HepG2 (cell line): ENCODE measurements at regions not wholly inside any gene's neighbourhood (a gene's known extent, or its start where the extent isn't known, plus 50 kb on each side); places are given as distances from the start of the nearest gene placed in this dataset.

Experiments used
- ATAC-seq: fragments of 200-7000 bp; cut with Tn5 transposase; 3 replicates; pipeline ENCODE4 v1.9.1; 2020; ENCODE audit warnings: mild to moderate bottlenecking, moderate library complexity
- BruUV-seq: library from RNA; stranded (reverse); fragments of 400-500 nt; replicated peaks from 2 replicates; lab custom pipeline; 2021; lab: Mats Ljungman, UMichigan
- CTCF ChIA-PET: fragments of 300-600 bp; formaldehyde crosslinking; extraction: SDS; loops from one replicate; lab custom pipeline; 2021; ENCODE audit warnings: low total read pairs, inconsistent platforms, low intra/inter-chr PET ratio; lab: Yijun Ruan, JAX
- POLR2A ChIA-PET: fragments of 350-600 bp; sonication (Branson Sonifier 250); formaldehyde crosslinking; loops from one replicate; lab custom pipeline; 2020; ENCODE audit warnings: antibody characterized with exemption, inconsistent platforms; lab: Yijun Ruan, JAX
- DNase-seq: peaks from one replicate; pipeline ENCODE4 v3.0.0-alpha.2; 2015; ENCODE audit warnings: low spot score
- FAIRE-seq: peaks from 3 replicates; lab custom pipeline; 2011; peaks lifted over from hg19 to GRCh38; lab: Jason Lieb, UNC
- H2AFZ ChIP-seq: one replicate; pipeline ENCODE4 v1.6.1; 2011; ENCODE audit warnings: low read length, inconsistent platforms
- H3K27ac ChIP-seq: fragments of 300-600 bp; 3 replicates; pipeline ENCODE4 v1.8.0; 2011; ENCODE audit warnings: mixed run types, mild to moderate bottlenecking, mixed read lengths, low read length, inconsistent platforms; ENCODE audit not compliant: insufficient read depth; ENCODE audit errors: extremely low read length
- H3K27me3 ChIP-seq, 2 experiments: fragments of 200-600 bp in 1 of 2; 2 replicates in 1 of 2; 3 replicates in 1 of 2; pipeline versions ENCODE4 v1.6.0 to v1.8.0; 2011; ENCODE audit warnings: low read length in 2 of 2, mild to moderate bottlenecking in 2 of 2, moderate library complexity in 2 of 2, inconsistent platforms in 1 of 2; ENCODE audit not compliant: insufficient read depth in 2 of 2, control insufficient read depth in 1 of 2
- H3K36me3 ChIP-seq, 2 experiments: fragments of 200-600 bp in 1 of 2; replicated peaks in 1 of 2; 2 replicates in 1 of 2; 3 replicates in 1 of 2; pipeline versions ENCODE4 v1.5.1 to v1.8.0; 2011; ENCODE audit warnings: low read length in 2 of 2, inconsistent platforms in 1 of 2; ENCODE audit not compliant: insufficient read depth in 2 of 2, control insufficient read depth in 1 of 2
- H3K4me1 ChIP-seq: 2 replicates; pipeline ENCODE4 v1.5.1; 2012; ENCODE audit warnings: low read length, inconsistent platforms; ENCODE audit not compliant: insufficient read depth
- H3K4me2 ChIP-seq: 2 replicates; pipeline ENCODE4 v1.6.0; 2011; ENCODE audit warnings: low read depth, low read length, inconsistent platforms
- H3K4me3 ChIP-seq, 3 experiments: fragments of 200-600 bp in 1 of 3; sonication (generic), shearing (Covaris generic) in 1 of 3; replicated peaks in 1 of 3; 2 replicates each; pipeline ENCODE4 v1.5.1; 2011 to 2016; ENCODE audit warnings: low read length in 3 of 3, inconsistent platforms in 2 of 3, low read depth in 2 of 3, mild to moderate bottlenecking in 2 of 3, control low read depth in 1 of 3, mixed read lengths in 1 of 3; ENCODE audit not compliant: insufficient read depth in 1 of 3
- H3K79me2 ChIP-seq: one replicate; pipeline ENCODE4 v1.6.1; 2011; ENCODE audit warnings: low read length, inconsistent platforms; ENCODE audit not compliant: insufficient read depth
- H3K9ac ChIP-seq: 2 replicates; pipeline ENCODE4 v1.6.0; 2011; ENCODE audit warnings: mild to moderate bottlenecking, low read depth, low read length, inconsistent platforms; ENCODE audit not compliant: insufficient read depth
- H3K9me3 ChIP-seq: 2 replicates; pipeline ENCODE4 v1.5.1; 2012; ENCODE audit warnings: mild to moderate bottlenecking, low read length
- H4K20me1 ChIP-seq: 2 replicates; pipeline ENCODE4 v1.6.0; 2011; ENCODE audit warnings: inconsistent platforms, mild to moderate bottlenecking, low read length, moderate library complexity; ENCODE audit not compliant: insufficient read depth
- GATA4 ChIP-seq: sonication (generic); IDR thresholded peaks from 2 replicates; pipeline ENCODE4 v1.6.1; 2016; ENCODE audit warnings: antibody characterized with exemption, low read depth, borderline replicate concordance
- HES4 ChIP-seq: sonication (generic); formaldehyde crosslinking; IDR thresholded peaks from 2 replicates; pipeline ENCODE4 v1.9.0; 2021; ENCODE audit warnings: mild to moderate bottlenecking, missing genetic modification reagents, borderline replicate concordance
- NR3C1 ChIP-seq: sonication (generic); formaldehyde crosslinking; IDR thresholded peaks from 2 replicates; pipeline ENCODE4 v1.4.0; 2020; ENCODE audit warnings: missing genetic modification reagents
- RAD51 ChIP-seq: fragments of 450-650 bp; IDR thresholded peaks from 2 replicates; pipeline ENCODE4 v1.6.1; 2016; ENCODE audit warnings: borderline replicate concordance
- RBFOX2 ChIP-seq: fragments of 200-400 bp; formaldehyde crosslinking; IDR thresholded peaks from 2 replicates; pipeline ENCODE4 v1.6.1; 2017; ENCODE audit warnings: low read depth, mild to moderate bottlenecking, low read length
- RFXANK ChIP-seq: IDR thresholded peaks from 2 replicates; pipeline ENCODE4 v1.6.1; 2016
- U2AF2 ChIP-seq: fragments of 200-400 bp; formaldehyde crosslinking; IDR thresholded peaks from 2 replicates; pipeline ENCODE4 v1.6.1; 2017; ENCODE audit warnings: low read depth, mild to moderate bottlenecking, low read length
- ZMYM4 ChIP-seq: sonication (generic); formaldehyde crosslinking; IDR thresholded peaks from 2 replicates; pipeline ENCODE4 v1.8.1; 2023; ENCODE audit warnings: mild to moderate bottlenecking, missing genetic modification reagents
- ZNF205 ChIP-seq: IDR thresholded peaks from 2 replicates; pipeline ENCODE4 v1.6.1; 2018; ENCODE audit warnings: missing biosample characterization, missing genetic modification reagents
- ZNF550 ChIP-seq: sonication (generic); formaldehyde crosslinking; IDR thresholded peaks from 2 replicates; pipeline ENCODE4 v1.4.0; 2020; ENCODE audit warnings: mild to moderate bottlenecking, missing genetic modification reagents, borderline replicate concordance
- ZNF567 ChIP-seq: sonication (generic); formaldehyde crosslinking; IDR thresholded peaks from 2 replicates; pipeline ENCODE4 v1.8.1; 2023; ENCODE audit warnings: mild to moderate bottlenecking, missing genetic modification reagents, borderline replicate concordance
- WGBS: methylation state at CpG from one replicate; pipeline ENCODE4 v1.1.6; 2017; ENCODE audit warnings: low lambda C conversion rate; 5-methylcytosine and 5-hydroxymethylcytosine counted together
- in situ Hi-C: cut with HindIII; loops from 2 replicates; pipeline ENCODE4 v1.10.0; 2017; ENCODE audit warnings: low pct_unique_long_range_greater_than_20kb; ENCODE audit not compliant: extremely low pct_ligation_motif_present
- intact Hi-C: fragments of 100-400 bp; cut with micrococcal nuclease; formaldehyde crosslinking; loops from one replicate; pipeline ENCODE4 v1.10.0; 2022; ENCODE audit not compliant: unreplicated experiment
- TF ChIP-seq, protein P1 (sequence below): sonication (generic); formaldehyde crosslinking; IDR thresholded peaks from one replicate; pipeline ENCODE4 v1.5.1; 2020; ENCODE audit warnings: mild to moderate bottlenecking, missing genetic modification reagents; ENCODE audit errors: not compliant biosample characterization

DNA sequence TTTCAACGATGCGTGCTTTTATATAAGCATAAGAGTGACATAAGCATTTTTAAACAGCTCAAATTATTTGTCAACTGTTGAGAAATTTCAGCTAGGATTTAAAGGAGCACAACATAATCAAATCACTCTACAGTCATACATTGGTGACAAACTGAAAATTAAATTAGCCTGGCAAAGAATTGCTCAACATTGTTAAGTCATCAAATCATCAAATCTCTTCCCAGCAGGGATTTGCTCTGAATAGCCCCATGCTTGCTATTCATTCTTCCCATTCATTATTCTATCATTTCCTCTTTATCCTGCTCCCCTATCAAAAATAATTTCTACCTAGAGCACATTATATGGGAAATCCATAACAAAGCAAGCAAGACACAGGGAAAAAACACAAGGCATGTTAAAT lies 198.7 kb upstream of the LUZP2 start:
- no peaks in the 10 kb centered on the region for H3K36me3 ChIP-seq
- H2AFZ ChIP-seq, result no peak overlapping the region
- intact Hi-C loops (no loop called here), in situ Hi-C loops (no loop called here)
- CTCF ChIA-PET, result no interaction called here
- POLR2A ChIA-PET, result no interaction called here
- no TSS peak for BruUV-seq
- no peaks in the 10 kb centered on the region for H4K20me1 ChIP-seq
- H3K9ac ChIP-seq, result no peak overlapping the region
- no peak overlapping the region for H3K27ac ChIP-seq
- no peak for DNase-seq
- FAIRE-seq, result no peak
- WGBS, result 41% methylated on average over 2 of the region's 2 CpGs
- H3K4me2 ChIP-seq, result no peak overlapping the region
- no peaks in the 10 kb centered on the region for H3K4me1 ChIP-seq
- no peak for ATAC-seq
- H3K27me3 ChIP-seq, result no peaks in the 10 kb centered on the region
- no peaks in the 10 kb centered on the region for H3K79me2 ChIP-seq
- TF ChIP-seq RBFOX2 (no peak), ZNF550 (CRISPR knock-in tag) (no peak), NR3C1 (CRISPR knock-in tag) (no peak), RFXANK (CRISPR knock-in tag) (no peak), GATA4 (no peak), HES4 (CRISPR knock-in tag) (no peak), ZMYM4 (CRISPR knock-in tag) (no peak), ZNF567 (CRISPR knock-in tag) (no peak), ZNF205 (CRISPR knock-in tag) (no peak), U2AF2 (no peak), RAD51 (no peak)
- TF ChIP-seq, protein P1, sequence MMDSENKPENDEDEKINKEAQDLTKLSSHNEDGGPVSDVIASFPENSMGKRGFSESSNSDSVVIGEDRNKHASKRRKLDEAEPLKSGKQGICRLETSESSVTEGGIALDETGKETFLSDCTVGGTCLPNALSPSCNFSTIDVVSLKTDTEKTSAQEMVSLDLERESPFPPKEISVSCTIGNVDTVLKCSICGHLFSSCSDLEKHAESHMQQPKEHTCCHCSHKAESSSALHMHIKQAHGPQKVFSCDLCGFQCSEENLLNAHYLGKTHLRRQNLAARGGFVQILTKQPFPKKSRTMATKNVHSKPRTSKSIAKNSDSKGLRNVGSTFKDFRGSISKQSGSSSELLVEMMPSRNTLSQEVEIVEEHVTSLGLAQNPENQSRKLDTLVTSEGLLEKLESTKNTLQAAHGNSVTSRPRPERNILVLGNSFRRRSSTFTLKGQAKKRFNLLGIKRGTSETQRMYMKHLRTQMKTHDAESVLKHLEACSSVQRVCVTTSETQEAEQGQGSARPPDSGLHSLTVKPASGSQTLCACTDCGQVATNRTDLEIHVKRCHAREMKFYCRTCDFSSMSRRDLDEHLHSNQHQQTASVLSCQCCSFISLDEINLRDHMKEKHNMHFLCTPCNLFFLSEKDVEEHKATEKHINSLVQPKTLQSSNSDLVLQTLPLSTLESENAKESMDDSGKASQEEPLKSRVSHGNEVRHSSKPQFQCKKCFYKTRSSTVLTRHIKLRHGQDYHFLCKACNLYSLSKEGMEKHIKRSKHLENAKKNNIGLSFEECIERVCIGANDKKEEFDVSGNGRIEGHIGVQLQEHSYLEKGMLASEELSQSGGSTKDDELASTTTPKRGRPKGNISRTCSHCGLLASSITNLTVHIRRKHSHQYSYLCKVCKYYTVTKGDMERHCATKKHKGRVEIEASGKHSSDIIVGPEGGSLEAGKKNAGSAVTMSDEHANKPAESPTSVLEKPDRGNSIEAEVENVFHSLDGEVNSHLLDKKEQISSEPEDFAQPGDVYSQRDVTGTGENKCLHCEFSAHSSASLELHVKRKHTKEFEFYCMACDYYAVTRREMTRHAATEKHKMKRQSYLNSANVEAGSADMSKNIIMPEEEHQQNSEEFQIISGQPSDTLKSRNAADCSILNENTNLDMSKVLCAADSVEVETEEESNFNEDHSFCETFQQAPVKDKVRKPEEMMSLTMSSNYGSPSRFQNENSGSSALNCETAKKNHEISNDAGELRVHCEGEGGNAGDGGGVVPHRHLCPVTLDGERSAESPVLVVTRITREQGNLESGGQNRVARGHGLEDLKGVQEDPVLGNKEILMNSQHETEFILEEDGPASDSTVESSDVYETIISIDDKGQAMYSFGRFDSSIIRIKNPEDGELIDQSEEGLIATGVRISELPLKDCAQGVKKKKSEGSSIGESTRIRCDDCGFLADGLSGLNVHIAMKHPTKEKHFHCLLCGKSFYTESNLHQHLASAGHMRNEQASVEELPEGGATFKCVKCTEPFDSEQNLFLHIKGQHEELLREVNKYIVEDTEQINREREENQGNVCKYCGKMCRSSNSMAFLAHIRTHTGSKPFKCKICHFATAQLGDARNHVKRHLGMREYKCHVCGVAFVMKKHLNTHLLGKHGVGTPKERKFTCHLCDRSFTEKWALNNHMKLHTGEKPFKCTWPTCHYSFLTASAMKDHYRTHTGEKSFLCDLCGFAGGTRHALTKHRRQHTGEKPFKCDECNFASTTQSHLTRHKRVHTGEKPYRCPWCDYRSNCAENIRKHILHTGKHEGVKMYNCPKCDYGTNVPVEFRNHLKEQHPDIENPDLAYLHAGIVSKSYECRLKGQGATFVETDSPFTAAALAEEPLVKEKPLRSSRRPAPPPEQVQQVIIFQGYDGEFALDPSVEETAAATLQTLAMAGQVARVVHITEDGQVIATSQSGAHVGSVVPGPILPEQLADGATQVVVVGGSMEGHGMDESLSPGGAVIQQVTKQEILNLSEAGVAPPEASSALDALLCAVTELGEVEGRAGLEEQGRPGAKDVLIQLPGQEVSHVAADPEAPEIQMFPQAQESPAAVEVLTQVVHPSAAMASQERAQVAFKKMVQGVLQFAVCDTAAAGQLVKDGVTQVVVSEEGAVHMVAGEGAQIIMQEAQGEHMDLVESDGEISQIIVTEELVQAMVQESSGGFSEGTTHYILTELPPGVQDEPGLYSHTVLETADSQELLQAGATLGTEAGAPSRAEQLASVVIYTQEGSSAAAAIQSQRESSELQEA, result no peak
- no peaks in the 10 kb centered on the region for H3K9me3 ChIP-seq
- no peak overlapping the region for H3K4me3 ChIP-seq
